Mammary epithelial cell (primary cell): ENCODE measurements at regions not wholly inside any gene's neighbourhood (a gene's known extent, or its start where the extent isn't known, plus 50 kb on each side); places are given as distances from the start of the nearest gene placed in this dataset.

ENCODE experiments used
- CTCF ChIP-seq, 2 donors: IDR thresholded peaks in 1 of 2; conservative IDR thresholded peaks in 1 of 2; 2 replicates each; pipeline ENCODE4 v1.5.1; 2011 to 2012; ENCODE audit warnings: inconsistent platforms in 2 of 2, low read length in 2 of 2, mild to moderate bottlenecking in 2 of 2, control low read depth in 1 of 2, low read depth in 1 of 2; ENCODE audit not compliant: insufficient read depth in 1 of 2; ENCODE audit errors: extremely low read depth in 1 of 2
- EZH2 ChIP-seq: IDR thresholded peaks from 2 replicates; pipeline ENCODE4 v1.6.1; 2012; ENCODE audit warnings: low read length, inconsistent platforms, borderline replicate concordance

- TF ChIP-seq CTCF (conservative IDR thresholded peaks at IDR 0.05 in 1 of 2, IDR thresholded peaks at IDR 0.05 in 1 of 2; ENCODE audit: extremely low read depth in 1 of 2, insufficient read depth in 1 of 2, low read depth in 1 of 2, low read length in 2 of 2) = no peak
- no peak for TF ChIP-seq EZH2
These were observed 368.7 kb downstream of the MLLT3 start for GRCh38 chr9:20253635-20254034.
